ENCODE measurements at regions not wholly inside any gene's neighbourhood (a gene's known extent, or its start where the extent isn't known, plus 50 kb on each side); places are given as distances from the start of the nearest gene placed in this dataset.

- no peak for TF ChIP-seq JUN (IDR thresholded peaks at IDR 0.05)
Measured at GRCh38 chr3:72440491-72440890, 407.8 kb downstream of the SHQ1 start (continued).

- ChIA-PET CTCF (no interaction called here), POLR2A (no interaction called here)
- H3K27ac ChIP-seq: no peak overlapping the region
- H3K4me2 ChIP-seq: no peak overlapping the region
- no peak for FAIRE-seq
- H3K9me3 ChIP-seq: no peaks in the 10 kb centered on the region
- WGBS (ENCODE audit: missing lambda C conversion rate): 84% methylated on average over 5 of the region's 5 CpGs
- peak in 1 of 2 experiments; percentile 25; a peak in 1 of 6 replicates for ATAC-seq
- H3K4me3 ChIP-seq: no peak overlapping the region
- DNase-seq (ENCODE audit: low read depth in 1 of 2, low spot score in 1 of 2): no peak
- no peak for TF ChIP-seq KDM5A (IDR thresholded peaks at IDR 0.05)
- peaks cover 4% of the 10 kb centered on the region; the same call in 2 of the 3 replicates for H3K4me1 ChIP-seq
Measured at GRCh38 chr3:72439321-72440183, 408.7 kb downstream of the SHQ1 start.

- ChIA-PET CTCF (no interaction called here), POLR2A (no interaction called here)
- 84% methylated on average over 5 of the region's 5 CpGs for WGBS (ENCODE audit: missing lambda C conversion rate)
- DNase-seq (ENCODE audit: low read depth in 1 of 2, low spot score in 1 of 2) (no peak), ATAC-seq (no peak), FAIRE-seq (no peak)
- H3K4me1 ChIP-seq: peaks cover 6% of the 10 kb centered on the region; the same call in 1 of the 3 replicates
- H3K4me3 ChIP-seq: no peak overlapping the region
- H3K27ac ChIP-seq: no peak overlapping the region
- H3K9me3 ChIP-seq: no peaks in the 10 kb centered on the region
- H3K4me2 ChIP-seq: no peak overlapping the region
- TF ChIP-seq ZC3H11A (IDR thresholded peaks at IDR 0.05): no peak
- no peak for TF ChIP-seq FOXS1 (CRISPR knock-in tag; IDR thresholded peaks at IDR 0.05)
- no peak for TF ChIP-seq USF2 (IDR thresholded peaks at IDR 0.05)
- TF ChIP-seq CHD2 (IDR thresholded peaks at IDR 0.05; ENCODE audit: low read length, partially characterized antibody): no peak
- TF ChIP-seq RCOR1 (IDR thresholded peaks at IDR 0.05; ENCODE audit: low read depth, low read length): no peak
- TF ChIP-seq CBX8 (IDR thresholded peaks at IDR 0.05): no peak
- TF ChIP-seq BHLHE40 (IDR thresholded peaks at IDR 0.05; ENCODE audit: low read depth, low read length): no peak
- no peak for TF ChIP-seq ESRRA (IDR thresholded peaks at IDR 0.05; ENCODE audit: borderline replicate concordance, low read length)
- no peak for TF ChIP-seq TFCP2L1 (CRISPR knock-in tag; IDR thresholded peaks at IDR 0.05)
Measured at GRCh38 chr3:72437661-72438406, 410.4 kb downstream of the SHQ1 start.

GRCh38 chr3:72436863-72437592, 411.2 kb downstream of the SHQ1 start:
- CTCF ChIA-PET: no interaction called here
- FAIRE-seq (peak; percentile 54), DNase-seq (ENCODE audit: low read depth in 1 of 2, low spot score in 1 of 2) (no peak), ATAC-seq (no peak)
- H3K9me3 ChIP-seq: no peaks in the 10 kb centered on the region
- WGBS (ENCODE audit: missing lambda C conversion rate): 73% methylated on average over 7 of the region's 7 CpGs
- no peak overlapping the region for H3K4me2 ChIP-seq
- POLR2A ChIA-PET: no interaction called here
- peaks cover 6% of the 10 kb centered on the region; the same call in 1 of the 3 replicates for H3K4me1 ChIP-seq
- H3K4me3 ChIP-seq: no peak overlapping the region
- H3K27ac ChIP-seq: no peak overlapping the region
- no peak for TF ChIP-seq FOXS1 (CRISPR knock-in tag; IDR thresholded peaks at IDR 0.05)
- no peak for TF ChIP-seq CBX2 (IDR thresholded peaks at IDR 0.05; ENCODE audit: borderline replicate concordance, low read depth)
- no peak for TF ChIP-seq ESRRA (IDR thresholded peaks at IDR 0.05; ENCODE audit: borderline replicate concordance, low read length)
- TF ChIP-seq ZSCAN20 (CRISPR knock-in tag; IDR thresholded peaks at IDR 0.05): no peak
- no peak for TF ChIP-seq HEYL (CRISPR knock-in tag; IDR thresholded peaks at IDR 0.05)
- TF ChIP-seq REST (IDR thresholded peaks at IDR 0.05): no peak
- no peak for TF ChIP-seq USF2 (IDR thresholded peaks at IDR 0.05)
- no peak for TF ChIP-seq HMGXB4 (CRISPR knock-in tag; IDR thresholded peaks at IDR 0.05; ENCODE audit: borderline replicate concordance)
- no peak for TF ChIP-seq SREBF2 (IDR thresholded peaks at IDR 0.05)
- no peak for TF ChIP-seq KDM5A (IDR thresholded peaks at IDR 0.05)
- TF ChIP-seq HDAC2 (IDR thresholded peaks at IDR 0.05): no peak
- no peak for TF ChIP-seq ZNF302 (CRISPR knock-in tag; IDR thresholded peaks at IDR 0.05)
- TF ChIP-seq TP53 (CRISPR knock-in tag; IDR thresholded peaks at IDR 0.05): no peak
- TF ChIP-seq RAD21 (conservative IDR thresholded peaks at IDR 0.05 in 1 of 2, IDR thresholded peaks at IDR 0.05 in 1 of 2): no peak
